Stimulated activated CD4-positive, alpha-beta T cell treated with anti-CD3 and anti-CD28 coated beads, Interleukin-1b, Interleukin-23, amount 100 ng/mL, for 48 hours (primary cell): ENCODE measurements at regions not wholly inside any gene's neighbourhood (a gene's known extent, or its start where the extent isn't known, plus 50 kb on each side); places are given as distances from the start of the nearest gene placed in this dataset.

Experiments
- DNase-seq: peaks from one replicate; pipeline ENCODE4 v3.0.0-alpha.2; 2020

DNA sequence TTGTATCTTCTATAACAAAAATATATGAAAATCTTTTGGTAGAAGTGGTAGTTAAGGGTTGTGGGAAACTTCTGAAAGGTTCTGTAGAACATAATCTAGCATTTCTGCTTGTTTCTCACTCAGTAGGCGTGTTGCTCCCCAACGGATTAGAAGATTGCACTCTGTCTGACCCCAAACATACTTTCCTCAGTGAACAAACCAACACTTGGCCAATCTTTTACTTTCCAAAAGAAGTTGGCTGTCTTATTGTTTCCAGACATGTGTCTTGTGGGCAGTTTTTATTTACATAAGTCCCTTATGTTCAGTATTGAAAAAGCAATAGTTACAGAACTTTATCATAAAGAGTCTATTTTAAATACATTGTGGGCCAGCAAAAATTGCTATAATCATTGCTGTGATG lies 312.8 kb upstream of the EPHA5 start:
- no peak for DNase-seq

DNA sequence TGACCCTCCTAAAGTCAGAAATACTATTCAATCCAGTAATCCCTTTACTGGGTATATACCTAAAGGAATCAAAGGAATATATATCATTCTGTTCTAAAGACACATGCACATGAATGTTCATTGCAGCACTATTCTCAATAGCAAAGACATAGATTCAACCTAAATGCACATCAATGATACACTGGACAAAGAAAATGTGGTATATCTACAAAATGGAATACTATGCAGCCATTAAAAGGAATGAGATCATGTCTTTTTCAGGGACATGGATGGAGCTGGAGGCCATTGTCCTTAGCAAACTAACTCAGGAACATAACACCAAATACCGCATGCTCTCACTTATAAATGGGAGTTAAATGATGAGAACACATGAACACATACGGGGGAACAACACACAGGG lies 306.0 kb upstream of the EPHA5 start:
- DNase-seq = no peak

DNA sequence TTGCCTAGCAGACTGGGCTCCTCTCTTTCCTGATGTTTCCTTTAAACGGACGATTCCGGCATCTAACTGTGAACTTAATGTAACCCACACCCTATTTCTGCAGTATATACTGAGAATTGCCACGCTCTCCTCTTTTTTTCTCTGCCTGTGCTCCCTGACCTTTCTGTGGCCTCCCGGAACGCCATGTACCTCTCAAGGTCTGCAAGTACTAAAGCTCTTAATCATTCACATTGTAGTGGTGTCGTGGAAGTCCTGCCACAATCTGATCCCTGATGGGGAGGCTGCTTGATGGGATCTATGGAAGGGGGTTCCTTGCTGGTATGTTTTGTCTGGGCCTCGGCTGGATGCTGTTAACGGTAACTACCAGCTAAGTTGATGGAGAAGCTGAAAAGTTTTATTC lies 302.9 kb upstream of the EPHA5 start:
- DNase-seq = no peak

DNA sequence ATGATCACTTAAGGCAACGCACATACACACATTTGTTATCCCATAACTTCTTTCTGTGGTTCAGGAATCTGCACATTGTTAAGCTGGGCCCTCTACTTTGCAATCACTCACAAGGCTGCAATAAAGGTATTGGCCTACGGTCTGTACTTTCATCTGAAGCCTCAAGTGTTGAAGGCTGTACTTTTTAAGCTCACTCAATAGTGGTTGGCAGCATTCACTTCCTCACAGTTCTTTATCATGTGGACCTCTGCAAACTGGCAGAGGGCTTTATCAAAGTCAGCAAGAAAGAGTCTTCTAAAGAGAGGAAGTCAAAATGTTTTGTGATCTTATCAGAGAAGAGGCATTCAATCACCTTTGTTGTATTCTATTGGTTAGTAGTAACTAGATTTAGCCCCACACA lies 301.4 kb upstream of the EPHA5 start:
- DNase-seq = no peak

DNA sequence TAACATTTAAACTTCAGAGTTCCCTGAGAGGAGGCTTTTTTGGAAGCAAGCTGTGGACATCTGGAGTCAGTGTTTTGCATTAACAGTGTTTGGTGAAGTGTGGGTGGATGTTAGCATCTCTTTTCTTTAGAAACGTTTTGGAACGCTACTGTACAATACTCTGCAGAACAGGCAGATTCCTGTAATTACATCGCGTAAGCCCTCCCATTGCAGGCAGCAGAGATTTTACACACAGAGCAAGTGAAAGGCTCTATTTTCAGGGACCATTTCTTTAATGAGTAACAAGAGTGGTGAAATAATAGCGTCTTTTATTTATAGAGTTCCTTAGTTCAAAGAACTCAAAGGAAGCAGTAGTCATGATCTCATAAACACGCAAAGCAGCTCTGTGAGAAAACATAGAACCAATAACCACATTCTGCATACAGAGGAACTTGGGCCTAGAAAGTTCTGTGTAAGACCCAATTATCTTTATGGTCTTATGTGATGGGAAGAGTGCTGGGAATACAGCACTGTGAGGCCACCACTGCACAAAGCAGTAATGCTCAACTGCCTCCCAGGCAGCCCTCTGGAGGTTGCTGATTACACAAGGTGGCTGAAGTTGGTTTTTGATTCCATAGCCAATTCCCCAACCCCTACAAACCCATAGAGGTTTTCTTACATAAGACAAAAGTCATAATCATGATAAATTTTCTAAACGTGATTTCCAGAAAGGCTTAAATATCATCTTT lies 298.7 kb upstream of the EPHA5 start:
- no peak for DNase-seq

DNA sequence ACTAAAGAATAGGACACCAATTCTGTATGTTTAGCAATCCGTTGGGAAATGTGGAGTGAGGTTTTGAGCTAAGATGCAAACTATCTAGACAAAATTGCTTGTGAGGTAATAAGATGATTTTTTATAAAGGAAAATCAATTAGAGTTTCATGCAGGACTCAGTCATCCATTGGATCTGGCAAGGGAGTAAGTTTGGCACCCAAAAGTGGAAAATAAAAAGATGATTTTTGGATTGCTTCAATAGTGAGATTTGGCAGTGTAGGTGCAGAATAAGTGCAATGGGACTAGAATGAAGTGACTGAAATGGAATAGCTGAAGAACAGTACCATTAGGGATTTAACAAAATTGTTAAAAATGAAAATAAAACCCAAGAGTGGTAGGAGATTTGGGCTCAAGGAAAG lies 290.5 kb upstream of the EPHA5 start:
- DNase-seq = no peak

DNA sequence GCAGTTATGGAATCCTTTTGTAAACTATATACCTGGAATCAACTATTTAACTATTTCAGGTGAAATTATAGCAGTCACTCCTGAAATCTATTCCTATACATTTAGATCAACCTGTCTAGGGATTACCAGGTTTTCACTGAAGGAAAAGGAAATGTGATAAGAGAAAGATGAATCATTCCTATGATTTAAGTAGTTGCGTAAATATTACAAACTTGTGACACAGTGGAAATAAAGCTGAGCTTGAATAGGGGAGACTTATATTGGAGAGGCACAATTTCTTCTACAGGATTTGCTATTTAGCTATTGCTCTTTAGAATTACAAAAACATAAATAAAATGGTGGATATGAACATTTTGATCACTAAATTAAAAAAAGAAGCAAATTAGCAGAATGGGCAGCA lies 284.1 kb upstream of the EPHA5 start:
- DNase-seq = no peak

DNA sequence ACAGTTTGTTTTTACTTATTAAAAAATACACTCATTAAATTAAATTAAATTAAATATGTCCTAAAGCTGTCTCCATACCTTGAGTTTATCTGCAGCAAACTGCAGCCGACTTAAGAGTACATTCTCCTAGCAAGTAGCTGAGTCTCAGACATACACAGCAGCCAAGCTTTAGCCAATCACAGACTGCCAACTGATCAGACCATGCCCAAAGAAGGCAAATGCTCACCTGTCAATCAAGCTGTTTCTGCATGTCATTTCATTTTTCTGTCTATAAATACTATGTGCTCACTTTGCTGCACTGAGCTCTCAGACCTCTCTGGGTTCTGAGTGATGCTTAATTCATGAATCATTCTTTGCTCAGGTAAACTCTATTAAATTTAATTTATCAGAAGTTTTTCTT lies 280.9 kb upstream of the EPHA5 start:
- DNase-seq = no peak

DNA sequence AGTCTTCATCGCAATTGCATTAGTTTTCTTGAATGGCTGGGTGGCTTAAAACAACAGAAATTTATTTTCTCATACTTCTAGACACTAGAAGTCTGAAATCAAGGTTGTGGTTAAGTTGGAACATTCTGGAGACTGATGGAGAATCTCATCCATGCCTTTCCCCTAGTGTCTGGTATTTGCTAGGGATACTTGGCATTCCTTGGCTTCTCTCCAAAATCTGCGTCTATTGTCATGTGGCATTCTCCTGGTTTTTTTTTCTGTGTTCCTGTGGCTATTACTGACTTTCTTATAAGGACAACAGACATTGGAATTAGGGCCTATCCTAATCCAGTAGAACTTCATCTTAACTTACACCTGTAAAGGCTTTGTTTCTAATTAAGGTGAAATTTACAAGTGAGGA lies 272.8 kb upstream of the EPHA5 start:
- DNase-seq = no peak

DNA sequence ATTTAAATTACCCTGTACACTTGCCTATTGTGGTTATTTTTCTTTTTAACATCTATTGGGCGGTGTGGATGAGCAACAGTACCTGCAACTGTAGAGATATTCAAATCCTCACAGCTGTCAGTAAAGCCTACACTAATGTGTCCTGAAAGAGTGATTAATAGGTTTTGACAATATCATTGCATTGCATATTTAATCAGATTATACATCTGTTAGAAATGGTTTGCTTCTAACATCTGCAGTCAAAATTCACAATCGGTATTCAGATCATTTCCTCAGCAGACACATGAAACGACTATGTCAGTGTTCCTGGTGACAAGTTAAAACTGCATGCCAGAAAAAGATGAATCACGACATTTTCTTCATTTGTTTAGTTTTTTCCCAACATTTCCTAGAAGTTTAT lies 254.6 kb upstream of the EPHA5 start:
- DNase-seq = no peak

DNA sequence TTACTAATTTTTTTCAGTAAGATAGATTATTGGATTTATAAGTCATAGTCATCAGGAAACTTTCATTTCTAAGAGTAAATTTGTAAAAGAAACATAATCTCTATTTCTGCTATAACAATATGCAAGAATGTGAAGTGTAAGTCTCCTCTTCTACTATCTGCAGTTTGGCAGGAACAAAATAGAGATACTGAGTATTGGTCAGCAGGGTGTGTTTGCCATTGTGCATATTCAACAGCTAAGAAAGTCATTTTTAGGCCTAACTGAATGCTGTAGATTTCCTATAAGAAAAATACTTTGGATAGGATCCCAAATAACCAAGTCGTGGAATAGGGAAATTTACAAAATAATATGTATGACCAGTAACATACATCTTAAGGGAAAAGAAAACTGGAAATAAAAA lies 253.3 kb upstream of the EPHA5 start:
- no peak for DNase-seq

DNA sequence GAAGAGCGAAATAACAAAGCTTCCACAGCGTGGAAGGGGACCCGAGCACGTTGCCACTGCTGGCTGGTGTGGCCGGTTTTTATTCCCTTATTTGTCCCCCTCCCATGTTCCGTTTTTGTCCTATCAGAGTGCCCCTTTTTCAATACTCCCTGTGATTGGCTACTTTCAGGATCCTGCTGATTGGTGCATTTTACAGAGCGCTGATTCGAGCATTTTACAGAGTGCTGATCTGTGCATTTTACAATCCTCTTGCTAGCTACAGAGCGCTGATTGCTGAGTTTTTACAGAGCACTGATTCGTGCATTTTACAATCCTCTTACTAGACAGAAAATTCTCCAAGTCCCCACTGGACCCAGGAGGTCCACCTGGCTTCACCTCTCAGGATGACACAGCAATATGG lies 250.9 kb upstream of the EPHA5 start:
- DNase-seq = no peak

DNA sequence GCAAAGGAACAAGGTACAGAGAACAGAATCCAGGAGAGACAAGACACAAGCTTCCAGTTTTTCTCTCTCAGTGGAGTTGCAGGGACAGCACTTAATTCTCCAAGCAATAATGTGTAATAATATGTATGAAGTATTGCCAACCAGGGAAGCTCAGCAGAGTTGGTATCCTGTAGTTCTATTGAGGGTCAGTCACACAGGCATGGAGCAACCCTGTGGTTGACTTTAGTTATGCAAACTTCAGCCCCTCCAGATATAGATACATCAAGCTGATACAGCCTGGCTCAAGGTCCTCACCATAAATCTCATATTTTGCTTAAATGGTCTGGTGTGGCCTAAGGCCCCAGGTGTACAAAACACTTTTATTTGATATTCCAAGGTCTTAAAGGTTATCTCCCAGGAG lies 248.6 kb upstream of the EPHA5 start:
- DNase-seq = no peak

DNA sequence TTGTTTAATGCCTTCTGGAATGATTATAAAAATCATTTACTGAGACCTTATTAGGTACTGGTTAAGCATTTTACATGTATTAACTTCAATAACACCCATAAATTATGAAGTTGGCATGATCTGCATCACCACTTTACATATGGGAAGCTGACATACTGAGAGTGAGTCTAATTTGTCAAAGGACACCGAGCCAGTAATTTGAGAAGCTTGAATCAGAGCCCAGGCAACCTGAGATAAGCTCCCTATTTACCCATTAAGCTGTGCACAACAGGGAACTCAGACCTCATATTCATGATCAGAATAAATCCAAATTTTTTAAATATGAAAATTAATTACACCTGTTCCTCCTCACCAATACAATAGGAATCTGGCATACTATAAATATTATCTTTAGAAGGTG lies 247.9 kb upstream of the EPHA5 start:
- no peak for DNase-seq

DNA sequence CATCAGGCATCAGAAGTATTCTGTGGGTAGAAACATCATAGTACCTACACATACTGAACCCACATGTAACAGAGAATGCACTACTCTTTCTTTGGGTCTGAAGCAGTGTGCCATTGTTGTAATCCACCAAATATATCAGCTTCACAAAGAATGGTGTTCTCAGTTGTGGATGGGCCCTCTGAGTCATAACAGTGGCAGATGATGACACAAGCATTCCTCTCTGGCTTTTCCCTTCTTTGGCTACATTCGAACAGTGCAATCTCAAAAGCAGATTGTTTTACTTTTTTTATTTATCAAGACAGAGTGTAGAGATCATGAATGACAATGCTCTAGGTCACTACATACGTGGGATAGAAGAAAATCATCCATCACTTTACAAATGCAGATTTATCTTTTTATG lies 247.2 kb upstream of the EPHA5 start:
- DNase-seq = no peak

DNA sequence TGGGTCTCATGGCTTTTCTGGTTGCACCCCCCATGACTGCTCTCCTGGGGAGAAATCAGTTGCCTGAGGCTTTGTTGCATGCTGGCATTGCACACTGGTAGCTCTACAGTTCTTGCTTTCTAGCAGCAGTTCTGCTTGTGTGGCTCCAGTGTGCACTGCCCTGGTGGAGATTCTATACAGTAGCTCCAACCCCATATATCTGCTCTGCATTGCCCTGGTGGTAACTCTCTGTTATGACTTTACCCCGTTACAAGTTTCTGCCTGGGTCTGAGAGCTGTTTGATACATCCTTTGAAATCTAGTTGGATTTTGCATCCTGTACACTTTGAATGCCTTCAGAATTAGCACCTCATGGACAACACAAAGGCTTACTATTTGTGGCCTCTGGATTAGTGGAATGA lies 241.4 kb upstream of the EPHA5 start:
- no peak for DNase-seq

DNA sequence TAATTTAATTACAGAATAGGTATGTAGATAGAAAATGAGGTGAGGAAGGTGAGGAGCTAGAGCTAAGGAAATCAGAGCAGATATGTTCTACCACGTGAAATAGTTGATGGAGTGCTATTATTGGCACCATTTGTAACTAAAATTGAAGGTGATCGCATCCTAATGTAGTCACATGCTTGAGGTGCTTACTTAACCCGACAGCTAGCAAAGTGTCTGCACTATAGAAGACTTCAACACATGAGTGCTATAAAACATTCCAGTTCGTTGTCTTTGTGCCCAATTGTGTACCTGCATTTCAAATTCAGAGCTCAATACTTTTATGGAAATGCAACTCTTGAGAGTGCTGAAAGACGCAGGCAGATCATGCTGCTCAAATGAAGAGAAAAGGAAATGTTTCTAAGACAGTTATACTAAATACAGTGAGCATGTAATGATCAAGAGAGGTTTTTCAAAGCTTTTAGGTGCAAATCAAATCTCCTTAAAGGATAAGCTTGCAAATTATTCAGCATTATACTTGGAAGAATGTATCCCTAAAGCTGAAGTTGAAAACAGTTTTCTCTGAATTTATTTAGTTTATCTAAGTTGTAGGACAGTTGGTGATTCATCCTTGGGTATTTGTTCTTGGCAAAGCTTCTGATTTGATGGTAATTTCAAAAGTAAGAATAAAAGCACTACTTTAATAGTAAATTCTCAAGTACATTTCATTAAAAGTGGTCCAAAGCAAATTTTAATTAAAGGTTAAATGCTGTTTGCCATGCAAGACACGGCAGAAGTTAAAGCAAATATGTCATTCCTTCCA lies 223.9 kb upstream of the EPHA5 start:
- no peak for DNase-seq

DNA sequence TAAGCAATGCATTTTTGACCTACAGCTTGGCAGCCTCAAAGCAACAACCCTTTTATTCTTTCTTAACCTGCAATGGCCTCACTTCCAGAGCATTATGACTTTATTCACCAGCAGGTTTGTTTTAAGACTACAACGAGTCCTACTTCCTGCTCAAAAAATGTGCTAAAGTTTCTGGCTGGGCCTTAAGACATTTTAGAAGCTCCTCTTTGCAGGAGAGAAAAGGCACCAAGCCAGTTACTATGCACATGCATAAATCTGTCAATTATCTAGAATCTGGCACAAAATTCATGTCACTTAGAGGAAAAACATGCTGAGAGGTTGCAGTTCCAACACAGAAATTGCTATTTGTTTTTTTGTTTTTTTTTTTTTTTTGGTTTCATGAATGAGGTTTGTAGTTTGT lies 223.0 kb upstream of the EPHA5 start:
- no peak for DNase-seq

DNA sequence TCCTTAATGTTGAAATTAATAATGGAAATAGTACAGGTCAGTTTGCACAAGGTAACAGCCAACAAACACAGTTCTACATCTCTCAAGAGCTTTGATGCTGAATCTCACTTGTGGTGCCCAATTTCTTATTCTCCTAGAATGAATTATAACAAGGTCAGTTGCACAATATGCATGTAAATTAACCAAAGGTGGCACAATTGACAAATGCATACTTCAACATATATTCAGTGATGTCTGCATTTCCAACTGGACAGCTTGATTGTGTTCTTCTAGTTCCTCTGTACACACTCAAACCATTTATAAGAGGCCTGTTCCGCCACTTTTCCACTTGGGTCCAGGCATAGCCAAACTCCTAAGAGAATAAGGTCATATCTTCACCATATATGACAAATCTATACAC lies 210.3 kb upstream of the EPHA5 start:
- no peak for DNase-seq

DNA sequence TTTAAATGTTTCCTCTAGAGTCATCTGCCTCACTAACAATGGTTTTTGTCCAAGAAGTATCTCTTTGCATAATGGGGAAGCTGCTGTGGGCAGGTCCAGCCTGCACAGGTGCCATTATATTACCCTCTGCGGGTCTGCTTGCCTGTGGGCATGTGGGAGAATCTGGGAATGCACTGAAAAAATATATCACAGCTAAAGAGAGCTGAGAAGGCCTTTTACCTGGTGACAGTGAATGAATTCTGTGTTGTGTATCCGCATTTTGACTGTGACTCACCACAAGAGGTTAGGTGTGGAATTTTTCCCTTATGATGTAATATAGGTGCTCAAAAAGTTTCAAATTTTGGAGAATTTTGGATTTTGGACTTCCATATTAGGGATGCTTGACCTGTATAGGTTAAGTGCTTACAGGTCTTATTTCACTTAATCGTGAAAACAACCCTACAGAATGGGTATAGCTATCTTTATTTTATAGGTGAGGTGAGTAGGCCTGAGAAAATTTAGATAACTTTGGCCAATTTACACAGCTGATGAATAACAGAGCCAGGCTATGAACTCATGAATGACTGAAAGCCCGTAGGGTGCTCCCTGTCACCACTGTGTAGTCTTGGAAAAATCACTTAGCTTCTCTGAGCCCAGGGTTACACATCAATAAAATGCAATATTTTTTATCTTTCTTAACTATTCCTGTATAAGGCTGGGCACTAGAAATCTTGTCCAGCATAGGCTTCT lies 198.0 kb upstream of the EPHA5 start:
- DNase-seq = no peak

DNA sequence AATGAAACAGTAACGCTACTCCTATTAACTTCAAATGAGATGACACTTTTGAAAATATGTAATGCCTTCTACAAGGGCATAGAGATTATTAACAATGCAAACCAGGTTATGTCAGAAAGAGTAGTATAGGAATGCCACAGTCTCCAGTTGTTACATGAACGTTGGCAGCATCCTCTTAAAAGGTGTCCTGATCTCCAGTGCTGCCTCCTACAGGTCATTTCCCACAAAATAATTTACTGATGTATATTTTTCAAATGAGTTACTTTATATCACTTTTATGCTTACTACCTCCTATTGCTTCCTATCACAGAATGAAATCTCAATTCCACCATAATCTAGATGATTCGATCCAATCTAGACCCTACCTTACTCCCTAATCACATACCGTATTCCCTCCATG lies 195.2 kb upstream of the EPHA5 start:
- no peak for DNase-seq

DNA sequence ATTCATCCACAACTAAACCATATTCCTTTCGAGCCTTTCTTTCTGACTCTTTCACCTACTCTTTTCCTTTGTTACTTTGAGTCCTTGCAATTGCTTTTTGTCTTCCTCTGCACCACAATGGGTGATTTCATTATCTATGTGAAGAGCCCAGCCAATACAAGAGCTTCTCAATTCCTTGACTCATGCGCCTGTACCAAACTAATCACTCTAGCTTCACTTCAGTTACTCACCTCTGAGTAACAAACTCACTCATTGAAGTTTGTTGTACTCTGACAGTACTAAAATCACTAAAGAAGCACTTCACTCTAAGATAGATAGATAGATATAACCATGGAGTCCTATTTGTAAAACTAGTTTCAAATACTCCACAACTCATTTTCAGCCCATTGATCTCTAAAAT lies 191.7 kb upstream of the EPHA5 start:
- DNase-seq = no peak

DNA sequence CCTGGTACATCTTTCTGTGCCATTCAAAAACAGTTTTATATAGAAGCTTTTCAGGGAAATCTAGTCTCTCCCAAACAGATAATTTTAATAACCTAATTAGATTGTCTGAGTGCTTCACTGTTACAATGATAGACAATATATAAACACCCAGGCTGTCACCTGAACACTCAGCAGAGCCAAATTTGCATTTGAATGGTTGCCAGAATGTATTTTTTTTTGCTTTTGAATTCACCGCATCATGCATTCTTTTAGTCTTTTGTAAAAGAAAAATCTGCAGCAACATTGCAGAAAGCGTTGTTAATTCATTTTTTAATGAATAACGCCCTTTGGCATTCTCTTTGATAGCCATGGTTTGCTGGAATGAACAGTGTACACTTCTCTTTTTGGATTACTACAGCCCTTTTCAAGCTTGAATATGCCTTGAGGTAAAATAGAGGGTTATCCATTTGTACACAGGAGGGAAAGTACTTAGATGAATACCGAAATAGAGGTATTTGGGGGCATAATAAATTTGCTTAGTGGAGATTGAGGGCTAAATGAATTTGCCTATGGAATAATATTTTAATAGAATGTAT lies 175.0 kb upstream of the EPHA5 start:
- DNase-seq = no peak
